Activated T-cell treated with anti-CD3 and anti-CD28 coated beads for 1 hour (primary cell): ENCODE measurements at regions not wholly inside any gene's neighbourhood (a gene's known extent, or its start where the extent isn't known, plus 50 kb on each side); places are given as distances from the start of the nearest gene placed in this dataset.

Experiments used
- DNase-seq: peaks from one replicate; pipeline ENCODE4 v3.0.0-alpha.2; 2020; ENCODE audit warnings: low read depth

GRCh38 chr13:44022196-44022595, 142.5 kb downstream of the LACC1 start:
- DNase-seq, result no peak

- DNase-seq, result no peak
Measured at GRCh38 chr13:44024167-44024845, 144.6 kb downstream of the LACC1 start.

GRCh38 chr13:44024846-44025195, 145.1 kb downstream of the LACC1 start:
- no peak for DNase-seq

GRCh38 chr13:44026194-44026593, 146.5 kb downstream of the LACC1 start:
- DNase-seq, result no peak

GRCh38 chr13:44028734-44029133, 149.0 kb downstream of the LACC1 start:
- no peak for DNase-seq

- DNase-seq, result no peak
Measured at GRCh38 chr13:44030615-44031014, 150.9 kb downstream of the LACC1 start.

GRCh38 chr13:44031555-44031954, 151.9 kb downstream of the LACC1 start:
- DNase-seq, result no peak

GRCh38 chr13:44032802-44033201, 153.1 kb downstream of the LACC1 start:
- DNase-seq, result no peak

GRCh38 chr13:44035400-44035799, 155.7 kb downstream of the LACC1 start:
- DNase-seq, result no peak

- DNase-seq, result no peak
Measured at GRCh38 chr13:44040070-44040817, 160.5 kb downstream of the LACC1 start.

- no peak for DNase-seq
Measured at GRCh38 chr13:44040818-44041100, 161.1 kb downstream of the LACC1 start.

GRCh38 chr13:44044547-44045179, 165.0 kb downstream of the LACC1 start:
- no peak for DNase-seq

- DNase-seq, result no peak
Measured at GRCh38 chr13:44045180-44045562, 165.5 kb downstream of the LACC1 start.

- no peak for DNase-seq
Measured at GRCh38 chr13:44046428-44046827, 166.7 kb downstream of the LACC1 start.

- DNase-seq, result no peak
Measured at GRCh38 chr13:44048326-44048725, 168.6 kb downstream of the LACC1 start.

GRCh38 chr13:44049081-44049945, 169.6 kb downstream of the LACC1 start:
- no peak for DNase-seq

GRCh38 chr13:44050450-44051063, 170.9 kb downstream of the LACC1 start:
- no peak for DNase-seq

GRCh38 chr13:44051405-44051804, 171.7 kb downstream of the LACC1 start:
- DNase-seq, result no peak

- DNase-seq, result no peak
Measured at GRCh38 chr13:44051918-44052675, 172.4 kb downstream of the LACC1 start.

- DNase-seq, result no peak
Measured at GRCh38 chr13:44052780-44053184, 173.1 kb downstream of the LACC1 start.

GRCh38 chr13:44053208-44053607, 173.5 kb downstream of the LACC1 start:
- no peak for DNase-seq
